GM03348 (cell line): ENCODE measurements at regions not wholly inside any gene's neighbourhood (a gene's known extent, or its start where the extent isn't known, plus 50 kb on each side); places are given as distances from the start of the nearest gene placed in this dataset.

Experiments
- DNase-seq: peaks from one replicate; pipeline ENCODE4 v3.0.0; 2012; ENCODE audit warnings: low spot score

DNA sequence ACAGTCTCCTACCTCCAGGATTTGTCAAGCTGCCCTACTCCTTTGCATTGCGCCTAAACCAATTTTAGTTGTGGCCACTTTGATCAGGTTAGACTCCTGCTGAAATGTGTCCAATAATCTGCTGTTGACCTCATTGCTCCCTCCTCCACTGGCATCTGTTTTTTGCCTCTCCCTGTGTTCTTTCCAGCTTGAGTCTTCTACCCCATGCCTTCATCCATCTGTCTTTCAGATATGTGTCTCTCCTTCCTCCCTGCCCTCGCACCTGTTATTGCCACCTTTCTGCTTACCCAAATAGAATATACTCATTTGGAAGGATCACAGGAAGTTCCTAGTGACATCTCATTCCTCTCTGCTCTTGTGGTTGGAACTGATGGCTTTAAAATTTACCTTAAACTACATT, 366.6 kb upstream of the CLNK start:
- DNase-seq = no peak

DNA sequence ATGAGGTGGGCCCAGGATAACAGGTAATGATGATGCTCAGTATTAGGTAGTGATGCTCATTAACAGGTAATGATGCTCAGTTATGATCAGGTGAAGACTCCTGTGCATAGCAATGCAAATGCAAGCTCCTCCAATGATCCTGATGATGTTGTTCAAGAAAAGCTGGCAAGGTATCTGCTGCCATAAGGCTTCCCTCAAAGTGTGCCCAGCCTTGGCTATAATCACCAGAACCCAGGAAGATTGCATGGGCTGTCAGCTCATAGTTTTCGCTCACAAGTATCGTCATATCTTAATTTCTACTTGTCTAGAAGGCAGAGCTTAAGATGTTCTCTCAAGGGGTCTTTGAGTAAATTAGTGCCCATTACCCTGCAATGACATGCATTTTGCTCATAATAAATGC, 366.2 kb upstream of the CLNK start:
- DNase-seq = no peak

DNA sequence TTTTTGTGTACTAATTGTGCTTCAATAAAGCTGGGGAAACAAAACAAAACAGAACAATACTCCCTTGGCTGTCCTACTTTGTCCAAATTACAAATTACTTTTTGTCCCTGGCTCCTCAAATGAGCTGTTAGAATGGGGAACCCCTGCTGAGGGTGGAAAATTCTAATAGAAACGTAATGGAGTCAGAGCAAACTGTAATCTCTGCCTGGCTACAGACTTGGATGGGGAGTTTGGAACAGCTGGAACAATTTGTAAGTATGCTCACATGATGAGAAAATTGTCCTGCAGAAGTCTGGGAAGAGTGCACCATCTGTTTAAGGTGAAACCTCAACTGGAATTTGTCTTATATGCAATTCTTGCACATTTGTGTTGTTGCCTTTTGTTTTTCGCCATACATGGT, 364.4 kb upstream of the CLNK start:
- no peak for DNase-seq

DNA sequence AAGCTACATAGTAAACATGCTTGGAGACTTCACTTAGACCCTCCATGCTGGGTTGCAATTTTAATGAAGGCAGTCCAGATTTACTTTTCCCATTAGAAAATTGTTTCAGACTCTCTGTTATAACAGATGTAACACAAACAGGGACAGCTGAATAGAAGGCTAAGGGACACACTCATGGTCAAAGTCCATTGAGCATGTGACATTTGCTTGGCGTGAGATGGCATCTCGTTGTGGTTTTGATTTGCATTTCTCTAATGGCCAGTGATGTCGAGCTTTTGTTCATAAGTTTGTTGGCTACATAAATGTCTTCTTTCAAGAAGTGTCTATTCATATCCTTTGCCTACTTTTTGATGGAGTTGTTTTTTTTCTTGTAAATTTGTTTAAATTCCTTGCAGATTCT, 358.2 kb upstream of the CLNK start:
- no peak for DNase-seq

DNA sequence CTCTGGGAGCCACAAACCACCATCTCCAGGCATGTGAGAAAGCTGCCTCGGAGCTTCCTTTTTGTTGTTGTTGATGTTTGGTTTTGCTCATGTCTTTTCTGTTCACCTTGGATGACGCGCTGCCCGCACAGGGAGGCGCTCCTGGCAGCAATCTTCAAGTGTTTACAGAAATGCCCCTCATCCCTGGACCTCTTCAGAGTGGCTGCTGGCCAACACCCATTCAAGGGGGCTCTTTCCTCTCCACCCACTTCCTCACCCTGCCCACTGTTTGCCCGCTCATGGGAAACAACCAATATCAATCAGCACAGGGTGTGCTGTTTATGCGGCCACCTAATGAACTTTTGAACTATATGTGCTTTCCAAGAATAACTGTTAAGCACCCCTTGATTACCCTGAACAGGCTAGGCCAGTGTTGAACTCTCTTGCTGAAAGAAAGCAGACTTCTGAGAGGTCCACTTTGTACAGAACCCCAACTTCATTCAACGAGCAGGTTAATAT, 355.1 kb upstream of the CLNK start:
- no peak for DNase-seq

DNA sequence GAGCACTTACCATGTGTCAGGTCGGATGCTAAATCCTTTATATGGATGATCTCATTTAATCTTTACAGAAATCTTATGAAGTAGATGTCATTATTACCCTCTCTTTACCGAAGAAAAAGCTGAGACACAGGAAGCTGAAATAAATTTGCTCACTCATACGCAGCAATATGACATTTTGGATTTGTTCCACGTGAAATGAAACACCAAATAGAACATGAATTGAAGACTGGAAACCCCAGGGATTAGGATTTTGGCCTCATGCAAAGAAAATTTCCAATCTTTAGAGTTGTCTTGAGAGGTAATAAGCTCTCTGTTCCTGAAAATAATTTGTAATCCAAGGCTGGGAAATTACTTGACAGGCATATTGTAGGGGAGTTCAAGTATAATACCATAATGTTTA, 354.4 kb upstream of the CLNK start:
- no peak for DNase-seq

DNA sequence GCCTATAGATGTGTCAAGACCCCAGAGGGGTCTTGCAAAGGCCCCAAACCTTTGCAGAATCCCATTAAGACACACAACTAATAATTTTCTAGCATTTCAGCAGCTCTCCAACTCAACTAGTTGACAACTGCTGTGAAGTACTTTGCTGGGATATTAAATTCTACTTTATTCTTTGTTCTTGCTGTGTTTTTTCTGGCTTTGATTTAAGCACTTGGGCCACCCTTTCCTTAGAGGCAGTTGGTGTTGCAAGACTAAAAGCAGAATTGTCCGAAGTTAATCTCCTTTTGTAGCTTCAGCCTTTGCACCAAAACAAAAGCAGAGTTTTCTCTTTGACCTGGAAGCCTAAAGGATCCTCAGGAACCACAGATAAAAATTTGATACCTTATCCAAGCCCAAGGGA, 353.1 kb upstream of the CLNK start:
- no peak for DNase-seq

DNA sequence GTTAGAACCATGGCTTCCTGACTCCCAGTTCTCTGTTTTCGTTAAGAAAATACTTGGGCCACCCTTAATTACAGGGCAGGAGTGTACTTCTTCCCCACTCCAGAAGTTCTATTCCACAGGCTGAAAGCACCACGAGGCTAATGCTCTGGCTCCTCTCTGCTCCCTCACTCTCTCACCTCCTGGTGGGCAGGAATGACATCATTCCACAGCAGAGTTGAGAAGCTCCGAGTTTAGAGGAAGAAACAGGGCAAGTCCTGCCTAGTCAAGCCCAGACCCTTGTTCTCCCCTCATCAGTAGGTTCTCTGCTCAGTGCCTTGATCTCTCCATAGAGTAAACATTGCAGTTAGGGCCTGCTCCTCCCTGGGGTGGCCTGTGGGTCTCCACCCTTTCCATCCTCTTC, 343.8 kb upstream of the CLNK start:
- DNase-seq = no peak

DNA sequence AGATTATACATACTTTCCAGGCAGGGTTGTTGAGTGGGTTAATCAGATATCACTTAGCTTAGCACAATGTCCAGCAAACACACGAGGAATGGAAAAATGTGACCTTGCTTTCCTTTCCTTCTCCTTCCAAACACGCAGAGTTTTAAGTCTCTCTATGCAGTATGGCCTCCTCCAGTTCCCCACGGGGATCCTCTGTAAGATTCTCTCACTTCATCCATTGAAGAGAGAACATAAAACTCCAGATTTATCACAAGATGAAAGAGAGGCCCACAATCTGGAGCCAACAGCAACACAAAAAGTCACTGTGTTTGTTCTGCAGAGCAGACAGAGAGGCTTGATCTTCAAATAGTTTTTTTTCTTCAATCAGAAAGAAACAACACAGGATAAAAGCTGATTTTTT, 336.8 kb upstream of the CLNK start:
- no peak for DNase-seq

DNA sequence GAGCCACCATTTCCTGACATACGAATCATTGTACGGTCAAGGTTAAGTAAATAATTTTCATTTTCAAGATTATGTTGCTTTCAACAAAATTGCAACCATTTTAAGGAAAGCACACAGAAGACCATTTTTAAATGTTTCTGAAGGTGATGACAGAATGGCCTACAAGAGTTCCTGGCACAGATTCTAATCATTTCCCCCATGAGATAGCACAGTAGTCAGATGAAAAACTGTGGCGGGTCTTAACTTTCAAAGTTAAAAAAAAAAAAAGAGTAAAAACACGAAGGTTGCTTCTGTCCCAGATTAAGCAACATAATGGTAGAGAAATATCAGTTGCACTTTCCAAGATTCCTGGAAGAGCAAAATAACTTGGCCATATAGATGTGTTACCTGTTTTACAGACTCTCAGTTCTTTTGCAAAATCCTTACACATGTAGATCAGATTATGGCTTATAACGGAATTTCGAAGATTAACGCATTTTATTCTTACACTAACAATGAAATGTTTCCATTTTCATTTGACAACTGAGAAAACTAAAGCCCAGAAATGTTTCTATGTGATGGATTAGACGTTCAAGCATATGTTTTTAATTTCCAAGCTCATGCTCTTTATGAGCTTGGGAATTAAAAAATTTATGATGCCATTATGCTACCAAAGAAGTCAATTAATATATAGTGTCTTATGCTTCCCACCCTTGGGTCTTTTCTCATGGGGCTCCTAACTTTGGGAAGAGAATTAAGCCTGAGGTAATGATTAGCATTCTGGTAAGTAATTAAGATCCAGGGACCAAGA, 335.1 kb upstream of the CLNK start:
- no peak for DNase-seq

DNA sequence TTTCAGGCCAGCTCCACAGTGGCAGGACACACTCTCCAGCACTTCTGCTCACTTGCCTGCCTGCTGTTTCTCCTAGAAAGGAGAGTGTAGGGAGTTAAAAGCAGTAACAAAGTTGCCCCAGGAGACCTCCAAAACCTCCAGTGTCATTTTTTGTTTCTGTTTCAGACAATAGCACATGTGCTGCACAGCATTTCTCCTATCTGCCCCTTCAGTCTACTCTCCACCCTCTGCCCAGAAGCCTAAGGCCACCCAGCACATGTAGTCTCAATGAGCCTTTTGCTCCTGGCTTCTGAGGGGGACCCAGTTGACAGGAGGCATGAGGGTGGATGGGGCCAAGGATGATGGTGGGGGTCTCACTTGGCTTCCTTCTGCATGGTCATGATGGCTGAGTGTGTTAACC, 329.6 kb upstream of the CLNK start:
- no peak for DNase-seq

DNA sequence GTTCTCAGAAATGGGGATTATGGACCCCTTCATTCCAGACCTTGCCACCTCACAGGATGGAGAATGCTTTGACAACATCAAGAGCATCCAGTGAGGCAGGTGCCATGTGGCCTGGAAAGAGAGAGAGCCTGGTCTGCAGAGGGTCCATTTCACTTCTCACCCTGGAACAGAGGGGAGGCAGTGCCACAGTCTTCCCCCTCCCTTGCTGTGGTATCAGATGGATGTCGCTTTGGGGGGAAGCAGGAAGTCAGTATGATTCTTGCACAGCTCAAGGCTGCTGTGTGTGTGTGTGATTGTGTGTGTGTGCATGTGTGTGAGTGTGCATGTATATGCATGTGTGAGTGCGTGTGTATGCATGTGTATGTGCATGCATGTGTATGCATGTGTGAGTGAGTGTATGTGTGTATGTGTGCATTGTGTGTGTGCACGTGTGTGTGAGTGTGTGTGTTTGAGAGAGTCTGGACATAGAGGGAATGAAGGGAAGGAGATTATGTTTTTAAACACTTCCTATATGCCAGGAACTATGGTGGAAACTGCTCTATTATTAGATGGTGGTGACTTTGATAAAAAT, 328.6 kb upstream of the CLNK start:
- no peak for DNase-seq

DNA sequence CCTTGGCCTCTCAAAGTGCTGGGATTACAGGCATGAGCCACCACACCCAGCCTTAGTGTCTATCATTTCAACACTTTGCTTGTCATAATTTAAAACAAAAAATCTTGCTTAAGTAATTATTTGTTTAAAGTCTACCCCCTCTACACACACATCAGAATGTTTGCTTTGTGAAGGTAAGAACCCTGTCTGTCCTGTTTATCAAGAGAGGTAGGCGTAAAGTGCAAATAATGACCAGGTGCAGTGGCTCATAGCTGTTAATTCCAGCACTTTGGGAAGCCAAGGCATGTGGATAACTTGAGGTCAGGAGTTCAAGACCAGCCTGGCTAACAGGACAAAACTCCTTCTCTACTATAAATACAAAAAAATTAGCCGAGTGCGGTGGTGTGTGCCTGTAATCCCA, 326.7 kb upstream of the CLNK start:
- DNase-seq = no peak

DNA sequence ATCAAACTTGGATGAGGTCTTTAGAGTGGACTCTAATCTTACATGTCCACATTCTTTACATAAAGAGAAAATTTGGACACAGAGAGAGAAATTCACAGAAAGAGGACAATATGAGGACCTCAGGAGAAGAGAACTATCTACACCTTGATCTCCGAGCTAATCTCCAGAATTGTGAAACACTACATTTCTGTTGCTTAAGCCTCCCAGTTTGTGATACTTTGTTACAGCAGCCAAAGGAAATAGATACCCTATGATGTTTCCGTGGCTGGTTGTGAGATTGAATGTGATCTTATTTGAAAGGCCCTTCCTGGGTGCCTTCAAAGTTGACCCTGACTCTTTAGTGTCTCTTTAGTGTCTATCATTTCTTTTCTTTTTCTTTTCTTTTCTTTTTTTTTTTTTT, 326.1 kb upstream of the CLNK start:
- DNase-seq = no peak

DNA sequence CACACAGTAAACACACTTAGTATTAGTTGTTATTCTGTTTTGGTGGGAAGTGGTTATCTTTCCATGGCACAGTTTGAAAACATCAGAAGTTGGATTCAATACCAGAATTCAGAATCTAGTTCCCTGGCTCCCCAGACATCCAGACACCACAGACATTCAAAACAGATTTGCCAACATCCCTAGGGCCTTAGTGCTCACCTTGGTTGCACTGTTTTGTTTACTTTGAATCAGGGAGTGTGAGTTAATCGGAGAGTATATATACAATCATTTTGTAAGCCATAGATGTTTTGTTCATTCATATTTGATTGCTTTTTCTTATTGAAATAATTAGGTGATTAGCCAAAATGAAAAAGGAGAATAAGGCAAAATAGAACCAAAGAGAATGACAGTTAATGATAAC, 324.7 kb upstream of the CLNK start:
- DNase-seq = no peak

DNA sequence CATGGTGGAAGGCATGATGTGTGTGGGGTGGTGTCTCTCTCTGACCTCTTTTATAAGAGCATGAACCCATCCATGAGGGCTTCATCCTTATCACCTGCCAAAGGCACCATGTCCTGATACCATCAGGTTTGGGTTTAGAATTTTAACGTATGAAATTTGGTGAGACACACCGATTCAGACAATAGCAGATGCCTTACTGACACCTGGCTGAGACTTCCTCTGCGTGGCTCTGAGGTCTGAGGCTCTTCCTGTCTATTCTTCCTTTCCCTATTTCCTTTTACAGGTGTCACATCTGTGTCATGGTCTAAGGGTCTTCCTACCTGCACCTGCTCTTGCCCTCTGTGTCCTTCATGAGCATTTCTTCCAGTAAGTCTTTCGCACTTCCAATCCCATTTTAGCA, 320.7 kb upstream of the CLNK start:
- no peak for DNase-seq

DNA sequence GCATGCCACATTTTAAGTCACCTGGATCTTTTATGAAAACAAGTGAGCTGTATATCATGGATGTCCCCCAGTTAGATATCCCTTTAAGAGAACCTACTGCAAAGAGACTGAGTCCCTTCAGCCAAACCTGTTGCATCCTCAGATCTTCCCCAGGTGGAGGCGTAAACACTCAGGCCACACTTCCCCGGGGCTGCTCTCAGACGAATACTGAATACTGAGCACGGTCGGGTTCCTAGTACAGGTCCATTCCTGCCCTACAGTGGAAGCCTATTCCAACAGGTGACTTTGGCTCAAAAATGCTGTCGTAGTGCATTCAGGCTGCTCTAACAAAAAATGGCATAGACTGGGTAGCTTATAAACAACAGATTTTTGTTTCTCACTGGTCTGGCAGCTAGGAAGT, 320.2 kb upstream of the CLNK start:
- no peak for DNase-seq

DNA sequence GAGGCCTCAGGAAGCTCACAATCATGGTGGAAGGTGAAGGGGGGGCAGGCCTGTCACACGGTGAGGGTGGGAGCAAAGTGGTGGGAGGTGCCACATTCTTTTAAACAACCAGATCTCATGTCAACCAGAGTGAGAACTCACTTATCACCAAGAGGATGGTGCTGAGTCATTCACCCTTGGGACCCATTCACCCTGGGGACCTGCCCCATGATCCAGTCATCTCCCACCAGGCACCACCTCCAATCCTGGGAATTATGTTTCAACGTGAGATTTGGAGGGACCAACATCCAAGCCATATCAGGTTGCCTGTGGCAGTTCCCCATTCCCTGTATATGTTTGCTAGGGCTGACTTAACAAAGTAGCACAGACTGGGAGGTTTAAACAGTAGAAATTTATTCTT, 318.4 kb upstream of the CLNK start:
- no peak for DNase-seq

DNA sequence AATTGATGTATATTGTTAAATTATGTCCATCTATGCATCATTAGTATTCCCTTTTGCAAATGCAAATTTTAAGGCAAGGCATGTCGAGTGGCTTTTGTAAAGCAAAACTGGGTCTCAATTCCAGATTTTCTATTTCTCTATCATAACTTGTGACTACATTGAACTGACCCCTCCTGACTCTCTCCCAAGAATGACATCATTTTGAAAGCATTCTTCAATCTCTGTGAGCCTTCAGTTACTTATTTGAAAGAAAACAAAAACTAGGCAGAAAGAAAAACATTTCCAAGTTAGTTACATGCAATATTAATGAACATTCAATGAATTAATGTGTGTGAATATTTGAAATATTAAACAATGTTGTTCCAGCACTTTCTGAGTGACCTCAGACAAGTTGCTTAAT, 314.3 kb upstream of the CLNK start:
- DNase-seq = no peak

DNA sequence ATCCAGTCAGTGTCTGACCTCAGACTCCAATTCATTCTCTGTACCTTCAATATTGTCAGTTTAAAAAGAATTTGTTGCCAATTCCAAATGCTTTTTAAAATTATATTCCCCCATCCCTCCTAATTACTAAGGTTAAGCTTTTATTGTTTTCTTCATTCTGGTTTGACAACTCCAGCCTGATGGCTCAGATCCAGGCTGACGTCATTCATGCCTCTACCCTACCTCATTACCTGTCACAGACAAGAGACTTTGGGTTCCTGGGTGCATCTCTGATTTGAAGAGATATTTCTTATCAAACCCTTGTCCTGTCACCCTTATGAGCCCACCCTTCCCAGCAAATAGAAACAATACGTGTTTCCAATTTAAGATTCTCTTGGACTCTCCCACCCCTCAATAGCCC, 300.2 kb upstream of the CLNK start:
- DNase-seq = no peak

DNA sequence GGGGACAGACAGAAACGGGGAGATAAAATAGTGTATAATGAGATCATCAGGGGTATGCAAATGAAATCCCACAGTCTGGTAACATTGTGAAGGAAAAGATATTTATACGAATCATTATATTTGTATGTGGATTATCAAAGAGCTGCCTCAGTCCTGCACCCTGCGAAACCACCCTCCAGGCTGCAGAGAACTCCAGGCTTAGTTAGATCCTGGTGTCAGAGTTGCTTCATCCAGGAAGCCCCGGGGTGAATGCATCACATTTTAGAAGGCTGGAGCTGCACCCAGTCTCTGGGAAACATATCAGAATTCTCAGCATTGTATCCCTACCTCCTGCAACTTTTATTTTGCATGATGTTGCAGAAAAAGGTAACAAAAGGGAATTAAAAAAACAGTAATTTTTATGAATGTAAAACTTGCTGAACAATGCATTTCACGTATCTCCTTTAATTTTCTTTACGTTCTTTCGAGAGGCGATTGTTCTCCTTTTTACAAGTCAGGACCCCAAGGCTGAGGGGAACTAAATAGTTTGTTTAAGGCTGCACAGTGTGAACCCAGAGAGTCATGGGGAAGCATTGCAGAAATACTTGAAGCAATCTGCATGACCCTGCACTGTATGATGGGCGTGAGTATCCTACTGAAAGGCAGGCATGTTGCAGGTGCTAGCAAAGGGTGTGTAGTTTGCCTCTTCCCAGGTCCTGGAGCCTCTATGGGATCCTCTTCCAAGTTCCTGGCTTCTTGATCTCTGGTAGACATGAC, 299.5 kb upstream of the CLNK start:
- no peak for DNase-seq

DNA sequence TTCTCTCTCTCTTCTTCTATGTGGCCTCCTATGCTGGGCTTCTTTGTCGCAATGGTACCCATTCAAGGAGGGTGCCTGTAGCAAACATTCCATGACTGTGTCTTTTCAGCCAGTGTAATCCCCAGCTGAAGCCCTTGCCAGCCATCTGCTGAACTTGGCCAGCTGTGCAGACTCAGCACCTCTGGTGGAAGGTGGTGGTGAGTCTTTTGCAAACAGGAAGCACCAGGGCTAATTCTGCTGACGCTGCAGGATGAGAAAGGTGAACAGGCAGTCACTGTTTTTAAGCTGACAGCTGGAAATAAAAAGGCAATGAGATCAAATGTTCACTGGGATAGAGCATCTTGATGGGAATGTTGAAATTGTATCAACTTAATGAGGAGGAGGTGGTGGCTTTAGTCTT, 298.7 kb upstream of the CLNK start:
- no peak for DNase-seq

DNA sequence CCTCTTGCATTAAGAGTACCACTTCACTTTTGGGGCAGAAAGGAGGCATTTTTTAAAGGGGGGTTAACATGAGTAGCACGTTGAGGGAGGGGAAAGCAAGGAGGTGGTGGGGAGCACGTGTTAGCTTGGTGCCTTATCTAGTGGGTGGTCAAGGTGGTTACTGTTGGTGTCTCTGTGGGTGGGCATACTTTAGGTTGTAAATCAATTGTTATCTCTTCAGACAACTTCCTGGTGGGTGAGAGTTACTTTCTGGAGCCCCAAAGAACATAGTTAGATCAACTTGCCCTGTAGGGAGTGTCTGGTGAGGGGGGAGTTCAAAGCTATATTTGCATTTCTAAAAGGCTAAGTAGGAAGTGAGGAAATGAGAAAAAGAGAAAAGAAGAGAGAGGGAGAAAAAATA, 297.7 kb upstream of the CLNK start:
- no peak for DNase-seq
